ENCODE measurements at regions not wholly inside any gene's neighbourhood (a gene's known extent, or its start where the extent isn't known, plus 50 kb on each side); places are given as distances from the start of the nearest gene placed in this dataset.

DNA sequence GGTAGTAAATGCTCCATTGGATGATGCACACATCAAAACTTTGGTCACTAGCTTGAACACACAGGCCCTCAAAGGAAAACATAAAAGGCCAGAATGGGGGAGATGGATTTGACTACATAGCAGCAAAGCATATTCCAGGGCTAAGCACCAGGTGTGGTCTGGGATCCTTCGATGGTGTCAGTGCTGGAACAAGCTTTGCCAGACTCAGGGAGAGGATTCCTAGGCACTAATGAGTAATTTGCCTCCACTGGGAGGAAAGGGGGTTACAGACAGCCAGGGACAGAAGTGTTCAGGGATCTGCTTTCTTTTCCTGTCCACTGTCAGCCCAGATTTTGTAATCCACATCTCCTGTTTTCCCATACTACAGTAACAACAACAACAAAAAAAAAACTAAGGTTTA, 157.2 kb upstream of the OBI1 start:
- Histone ChIP-seq H3K36me3 (replicated peaks in 1 of 2; ENCODE audit: control insufficient read depth in 1 of 2, insufficient read depth in 2 of 2, low read length in 2 of 2) (no peaks in the 10 kb centered on the region), H3K4me3 (replicated peaks in 1 of 3; ENCODE audit: low read depth in 2 of 3, low read length in 3 of 3) (no peak overlapping the region), H3K4me2 (replicated peaks; ENCODE audit: extremely low read depth, low read length, poor library complexity, severe bottlenecking) (no peak overlapping the region), H3K27me3 (ENCODE audit: control insufficient read depth in 2 of 2, insufficient read depth in 2 of 2, low read length in 2 of 2) (no peaks in the 10 kb centered on the region), H3K4me1 (ENCODE audit: control insufficient read depth in 1 of 2, insufficient read depth in 2 of 2, low read length in 2 of 2) (no peaks in the 10 kb centered on the region), H4K20me1 (ENCODE audit: insufficient read depth, low read length) (no peaks in the 10 kb centered on the region), H3K27ac (ENCODE audit: low read depth in 1 of 2, low read length in 2 of 2) (no peak overlapping the region), H2AFZ (ENCODE audit: insufficient read depth, low read depth, low read length, poor library complexity, severe bottlenecking) (no peak overlapping the region), H3K79me2 (ENCODE audit: insufficient read depth, low read length) (no peaks in the 10 kb centered on the region), H3K9ac (ENCODE audit: insufficient read depth, low read length, poor library complexity, severe bottlenecking) (no peak overlapping the region), H3K9me3 (replicated peaks in 1 of 2; ENCODE audit: control insufficient read depth in 1 of 2, insufficient read depth in 1 of 2, low read length in 2 of 2) (no peaks in the 10 kb centered on the region)
- Mint-ChIP-seq H3K27me3 (ENCODE audit: low read depth in 3 of 3) (peaks cover 0 to 1% (median 0%) of the 10 kb centered on the region in 3 donors), H3K36me3 (no peaks in the 10 kb centered on the region), H3K4me1 (no peaks in the 10 kb centered on the region), H3K4me3 (no peak overlapping the region), H3K9me3 (peaks cover 0 to 4% (median 0%) of the 10 kb centered on the region in 7 donors), H3K27ac (no peak overlapping the region)
- intact Hi-C loops (cut with micrococcal nuclease) = no loop called here
- no peak for DNase-seq
- no CpG with 5 or more reads among the region's 1 CpG for WGBS (ENCODE audit: insufficient coverage)
- TF ChIP-seq, protein P1, sequence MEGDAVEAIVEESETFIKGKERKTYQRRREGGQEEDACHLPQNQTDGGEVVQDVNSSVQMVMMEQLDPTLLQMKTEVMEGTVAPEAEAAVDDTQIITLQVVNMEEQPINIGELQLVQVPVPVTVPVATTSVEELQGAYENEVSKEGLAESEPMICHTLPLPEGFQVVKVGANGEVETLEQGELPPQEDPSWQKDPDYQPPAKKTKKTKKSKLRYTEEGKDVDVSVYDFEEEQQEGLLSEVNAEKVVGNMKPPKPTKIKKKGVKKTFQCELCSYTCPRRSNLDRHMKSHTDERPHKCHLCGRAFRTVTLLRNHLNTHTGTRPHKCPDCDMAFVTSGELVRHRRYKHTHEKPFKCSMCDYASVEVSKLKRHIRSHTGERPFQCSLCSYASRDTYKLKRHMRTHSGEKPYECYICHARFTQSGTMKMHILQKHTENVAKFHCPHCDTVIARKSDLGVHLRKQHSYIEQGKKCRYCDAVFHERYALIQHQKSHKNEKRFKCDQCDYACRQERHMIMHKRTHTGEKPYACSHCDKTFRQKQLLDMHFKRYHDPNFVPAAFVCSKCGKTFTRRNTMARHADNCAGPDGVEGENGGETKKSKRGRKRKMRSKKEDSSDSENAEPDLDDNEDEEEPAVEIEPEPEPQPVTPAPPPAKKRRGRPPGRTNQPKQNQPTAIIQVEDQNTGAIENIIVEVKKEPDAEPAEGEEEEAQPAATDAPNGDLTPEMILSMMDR (IDR thresholded peaks at IDR 0.05) = no peak

DNA sequence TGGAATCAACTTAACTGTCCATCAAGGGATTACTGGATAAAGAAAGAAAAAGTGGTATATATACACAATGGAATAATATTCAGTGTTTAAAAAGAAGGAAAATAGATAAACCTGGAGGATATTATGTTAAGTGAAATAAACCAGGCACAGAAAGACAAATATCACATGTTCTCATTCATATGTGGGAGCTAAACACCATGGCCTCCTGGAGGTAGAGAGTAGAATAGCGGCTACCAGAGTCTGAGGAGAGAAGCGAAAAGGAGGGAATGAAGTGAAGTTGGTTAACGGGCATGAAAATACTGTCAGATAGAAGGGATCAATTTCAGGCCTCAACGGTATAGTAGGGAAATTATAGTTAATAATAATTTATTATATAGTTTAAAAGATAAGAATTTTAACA, 147.5 kb upstream of the OBI1 start:
- Histone ChIP-seq H3K4me1 (ENCODE audit: control insufficient read depth in 1 of 2, insufficient read depth in 2 of 2, low read length in 2 of 2) (no peaks in the 10 kb centered on the region), H3K9ac (ENCODE audit: insufficient read depth, low read length, poor library complexity, severe bottlenecking) (no peak overlapping the region), H2AFZ (ENCODE audit: insufficient read depth, low read depth, low read length, poor library complexity, severe bottlenecking) (no peak overlapping the region), H4K20me1 (ENCODE audit: insufficient read depth, low read length) (no peaks in the 10 kb centered on the region), H3K9me3 (replicated peaks in 1 of 2; ENCODE audit: control insufficient read depth in 1 of 2, insufficient read depth in 1 of 2, low read length in 2 of 2) (no peaks in the 10 kb centered on the region), H3K4me2 (replicated peaks; ENCODE audit: extremely low read depth, low read length, poor library complexity, severe bottlenecking) (no peak overlapping the region), H3K27ac (ENCODE audit: low read depth in 1 of 2, low read length in 2 of 2) (no peak overlapping the region), H3K4me3 (replicated peaks in 1 of 3; ENCODE audit: low read depth in 2 of 3, low read length in 3 of 3) (no peak overlapping the region), H3K27me3 (ENCODE audit: control insufficient read depth in 2 of 2, insufficient read depth in 2 of 2, low read length in 2 of 2) (no peaks in the 10 kb centered on the region), H3K79me2 (ENCODE audit: insufficient read depth, low read length) (no peaks in the 10 kb centered on the region), H3K36me3 (replicated peaks in 1 of 2; ENCODE audit: control insufficient read depth in 1 of 2, insufficient read depth in 2 of 2, low read length in 2 of 2) (no peaks in the 10 kb centered on the region)
- H3K27me3 Mint-ChIP-seq (ENCODE audit: low read depth in 3 of 3) = peaks cover 1 to 3% (median 2%) of the 10 kb centered on the region in 3 donors
- peaks cover 0 to 3% (median 0%) of the 10 kb centered on the region in 7 donors for H3K9me3 Mint-ChIP-seq
- no peak overlapping the region for H3K27ac Mint-ChIP-seq
- no peaks in the 10 kb centered on the region for H3K36me3 Mint-ChIP-seq
- no peak for DNase-seq
- TF ChIP-seq, protein P1 (IDR thresholded peaks at IDR 0.05) = peak; percentile 53
- intact Hi-C loops (cut with micrococcal nuclease) = no loop called here
- WGBS (ENCODE audit: insufficient coverage) = 90% methylated on average over 2 of the region's 4 CpGs
- no peaks in the 10 kb centered on the region for H3K4me1 Mint-ChIP-seq
- H3K4me3 Mint-ChIP-seq = no peak overlapping the region

Data from CD14-positive monocyte (primary cell).